Stomach (tissue), 8 donors: ENCODE measurements at regions not wholly inside any gene's neighbourhood (a gene's known extent, or its start where the extent isn't known, plus 50 kb on each side); places are given as distances from the start of the nearest gene placed in this dataset.

Experiments
- DNase-seq, 2 donors: peaks; one replicate each; pipeline versions ENCODE4 v3.0.0 to v3.0.0-alpha.2; 2013 to 2019
- H3K27ac ChIP-seq, 5 donors: fragments of 200-600 bp in 4 of 5; sonication (generic) in 4 of 5; one replicate each; pipeline ENCODE4 v1.5.1; 2013 to 2019; ENCODE audit warnings: mild to moderate bottlenecking in 1 of 5, moderate library complexity in 1 of 5
- H3K27me3 ChIP-seq, 3 donors: fragments of 200-600 bp; sonication (generic); one replicate each; pipeline ENCODE4 v1.5.1; 2017 to 2019; ENCODE audit warnings: mixed run types in 1 of 3
- H3K36me3 ChIP-seq, 4 donors: fragments of 200-600 bp; sonication (generic); 1 replicate in 3 of 4; 2 replicates in 1 of 4; pipeline ENCODE4 v1.5.1; 2016 to 2019
- H3K4me1 ChIP-seq, 4 donors: fragments of 200-600 bp; sonication (generic); one replicate each; pipeline ENCODE4 v1.5.1; 2016 to 2019
- H3K4me3 ChIP-seq, 4 donors: fragments of 200-600 bp; sonication (generic) in 3 of 4; one replicate each; pipeline ENCODE4 v1.5.1; 2016 to 2019; ENCODE audit warnings: mild to moderate bottlenecking in 1 of 4
- H3K9me3 ChIP-seq, 4 donors: fragments of 200-600 bp; sonication (generic); one replicate each; pipeline ENCODE4 v1.5.1; 2016 to 2019
- EP300 ChIP-seq: sonication (generic); formaldehyde crosslinking; IDR thresholded peaks from one replicate; pipeline ENCODE4 v1.6.1; 2017; ENCODE audit warnings: antibody characterized with exemption
- POLR2A ChIP-seq, 4 donors: fragments of 450-650 bp; IDR thresholded peaks; one replicate each; pipeline ENCODE4 v1.6.1; 2016; ENCODE audit warnings: antibody characterized with exemption in 4 of 4, control low read depth in 2 of 4, mild to moderate bottlenecking in 1 of 4, moderate library complexity in 1 of 4
- POLR2AphosphoS5 ChIP-seq, 3 donors: sonication (generic); formaldehyde crosslinking; IDR thresholded peaks; one replicate each; pipeline ENCODE4 v1.6.1; 2016; ENCODE audit warnings: antibody characterized with exemption in 3 of 3
- WGBS, 5 donors: extraction: QIAGEN DNeasy Blood & Tissue Kit in 3 of 5; methylation state at CpG; one replicate each; pipeline versions ENCODE4 v1.1.5 to v1.1.7; 2013 to 2018; 5-methylcytosine and 5-hydroxymethylcytosine counted together
- intact Hi-C: fragments of 100-400 bp; cut with DNase I; formaldehyde crosslinking; loops from one replicate; pipeline ENCODE4 v1.15.1; 2023; ENCODE audit warnings: low total_unique reads
- TF ChIP-seq, protein P1 (sequence below), 7 experiments: fragments of 450-650 bp in 4 of 7; fragments of 200-600 bp in 3 of 7; sonication (generic) in 3 of 7; IDR thresholded peaks; one replicate each; pipeline ENCODE4 v1.5.1; 2016 to 2019; ENCODE audit warnings: antibody characterized with exemption in 7 of 7, control low read depth in 2 of 7, mild to moderate bottlenecking in 1 of 7
- donor health status: healthy with polysubstance abuse.
- donor health status: Bipolar disorder and iron deficiency.
- donor health status: healthy.

DNA sequence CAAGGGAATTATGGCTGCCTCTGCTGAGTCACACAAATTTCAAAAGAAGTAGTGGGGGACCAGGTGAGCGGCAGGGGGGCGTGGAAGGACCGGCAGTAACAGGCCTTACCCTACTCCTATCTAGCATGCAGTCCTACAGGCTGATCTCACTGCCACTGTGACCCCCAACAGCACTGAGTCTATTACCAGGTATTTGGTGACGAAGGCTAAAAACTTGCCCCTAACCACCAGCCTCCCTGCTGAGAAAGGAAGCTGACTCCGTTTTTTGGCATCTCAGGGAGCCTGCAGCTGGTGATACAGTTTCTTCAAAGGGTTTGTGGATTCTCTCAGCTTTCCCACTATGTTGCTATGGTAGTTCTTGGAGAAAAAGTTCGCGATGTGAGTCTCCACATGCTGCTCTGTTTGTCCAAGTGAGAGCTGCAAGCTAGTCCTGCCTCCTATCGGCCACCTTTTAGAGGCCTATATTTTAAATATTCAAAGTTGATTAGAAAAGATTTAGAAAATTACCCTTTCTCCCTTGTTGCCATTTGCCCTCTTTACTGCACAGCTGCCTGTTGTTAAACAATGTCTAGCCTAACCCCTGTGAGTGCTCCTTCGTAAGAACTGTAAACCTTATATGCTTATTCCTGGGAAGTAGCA lies 57.1 kb upstream of the SLCO1B1 start:
- Histone ChIP-seq H3K4me1 (no peaks in the 10 kb centered on the region), H3K4me3 (no peak overlapping the region), H3K9me3 (no peaks in the 10 kb centered on the region), H3K27me3 (no peaks in the 10 kb centered on the region), H3K27ac (no peak overlapping the region), H3K36me3 (no peaks in the 10 kb centered on the region)
- 85 to 89% (median 87%) methylated on average over 9 of the region's 9 CpGs for WGBS, 5 donors
- intact Hi-C loops = no loop called here
- no peak for DNase-seq
- TF ChIP-seq EP300 (no peak), POLR2AphosphoS5 (IDR thresholded peaks at IDR 0.05) (no peak), POLR2A (IDR thresholded peaks at IDR 0.05) (no peak)
- TF ChIP-seq, protein P1, sequence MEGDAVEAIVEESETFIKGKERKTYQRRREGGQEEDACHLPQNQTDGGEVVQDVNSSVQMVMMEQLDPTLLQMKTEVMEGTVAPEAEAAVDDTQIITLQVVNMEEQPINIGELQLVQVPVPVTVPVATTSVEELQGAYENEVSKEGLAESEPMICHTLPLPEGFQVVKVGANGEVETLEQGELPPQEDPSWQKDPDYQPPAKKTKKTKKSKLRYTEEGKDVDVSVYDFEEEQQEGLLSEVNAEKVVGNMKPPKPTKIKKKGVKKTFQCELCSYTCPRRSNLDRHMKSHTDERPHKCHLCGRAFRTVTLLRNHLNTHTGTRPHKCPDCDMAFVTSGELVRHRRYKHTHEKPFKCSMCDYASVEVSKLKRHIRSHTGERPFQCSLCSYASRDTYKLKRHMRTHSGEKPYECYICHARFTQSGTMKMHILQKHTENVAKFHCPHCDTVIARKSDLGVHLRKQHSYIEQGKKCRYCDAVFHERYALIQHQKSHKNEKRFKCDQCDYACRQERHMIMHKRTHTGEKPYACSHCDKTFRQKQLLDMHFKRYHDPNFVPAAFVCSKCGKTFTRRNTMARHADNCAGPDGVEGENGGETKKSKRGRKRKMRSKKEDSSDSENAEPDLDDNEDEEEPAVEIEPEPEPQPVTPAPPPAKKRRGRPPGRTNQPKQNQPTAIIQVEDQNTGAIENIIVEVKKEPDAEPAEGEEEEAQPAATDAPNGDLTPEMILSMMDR (IDR thresholded peaks at IDR 0.05) = no peak
